NCI-H510A (cell line): ENCODE measurements at regions not wholly inside any gene's neighbourhood (a gene's known extent, or its start where the extent isn't known, plus 50 kb on each side); places are given as distances from the start of the nearest gene placed in this dataset.

Source experiments
- DNase-seq: peaks from one replicate; lab custom pipeline; 2025; lab: John Stamatoyannopoulos, UW

DNA sequence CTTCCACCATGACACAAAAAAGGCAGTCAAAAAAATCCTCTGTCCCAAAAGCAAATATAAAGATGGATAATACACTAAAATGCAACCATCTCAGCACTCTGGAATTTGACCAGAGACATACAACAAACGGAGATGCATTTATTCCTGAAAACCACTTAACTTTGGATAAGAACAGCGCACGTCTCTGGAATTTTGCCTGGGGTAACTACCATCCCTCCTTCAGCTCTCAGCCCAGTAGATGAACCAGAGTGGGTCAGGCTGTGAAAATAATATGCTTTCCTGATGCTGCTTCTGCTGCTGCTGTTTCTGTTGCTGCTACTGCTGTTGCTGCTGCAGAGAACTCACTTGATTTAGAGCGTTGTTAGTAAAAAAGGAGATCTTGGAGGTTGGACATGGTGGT lies 133.8 kb upstream of the ACVR2A start:
- no peak for DNase-seq

DNA sequence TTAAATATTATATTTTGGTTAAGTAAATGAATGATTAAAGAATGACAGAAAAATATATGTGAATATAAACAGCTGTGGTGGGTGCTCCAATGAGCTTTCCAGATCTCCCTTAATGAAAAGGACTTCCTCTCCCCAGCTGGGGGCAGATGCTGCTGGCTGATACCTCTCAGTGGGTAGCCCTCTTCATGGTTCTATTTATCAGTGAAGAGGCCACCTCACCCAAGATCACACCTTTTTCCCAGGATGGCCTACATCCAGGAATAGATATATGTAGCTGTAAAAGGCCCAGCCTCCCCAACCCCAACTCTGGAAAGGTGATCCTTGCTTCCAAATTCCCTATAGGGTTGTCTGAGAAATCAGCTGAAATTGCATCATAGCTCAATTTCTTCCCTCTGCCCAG lies 135.2 kb upstream of the ACVR2A start:
- no peak for DNase-seq

DNA sequence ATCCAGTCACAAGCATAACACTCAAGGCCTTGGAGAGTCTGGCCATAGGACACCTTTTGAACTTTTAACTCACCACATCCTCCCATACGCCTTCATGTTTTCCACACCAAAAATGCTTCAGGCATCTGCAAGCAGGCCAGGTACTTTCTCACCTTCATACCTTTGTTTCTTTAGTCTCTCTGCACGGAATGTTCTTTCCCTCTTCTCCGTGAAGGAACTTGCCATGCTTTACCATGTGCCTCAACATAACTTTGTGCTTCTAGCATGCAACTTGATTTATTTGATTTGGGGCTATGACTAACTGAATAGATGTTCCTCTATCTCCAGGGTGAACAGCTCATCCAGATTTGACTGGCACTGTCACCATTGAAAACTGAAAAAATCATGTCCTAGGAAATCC lies 141.7 kb upstream of the ACVR2A start:
- no peak for DNase-seq

DNA sequence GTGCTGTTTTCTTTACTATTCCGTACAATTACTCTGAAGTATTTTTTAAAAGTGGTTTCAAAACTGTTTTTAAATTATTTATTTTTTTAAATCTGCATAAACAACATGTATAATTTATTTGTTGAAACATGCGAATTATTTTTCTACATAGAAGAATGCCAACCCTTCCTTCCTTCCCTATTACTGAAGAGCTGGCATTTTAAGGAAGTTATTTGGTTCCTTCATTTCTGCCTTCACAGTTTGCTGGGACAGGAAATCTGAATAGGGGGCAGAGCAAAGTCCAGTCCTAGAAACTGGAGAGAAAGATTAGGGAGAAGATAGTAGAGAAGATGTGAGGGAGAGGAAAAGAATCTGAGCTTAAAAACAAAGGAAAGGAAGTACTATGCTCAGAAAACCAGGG lies 146.7 kb upstream of the ACVR2A start:
- no peak for DNase-seq

DNA sequence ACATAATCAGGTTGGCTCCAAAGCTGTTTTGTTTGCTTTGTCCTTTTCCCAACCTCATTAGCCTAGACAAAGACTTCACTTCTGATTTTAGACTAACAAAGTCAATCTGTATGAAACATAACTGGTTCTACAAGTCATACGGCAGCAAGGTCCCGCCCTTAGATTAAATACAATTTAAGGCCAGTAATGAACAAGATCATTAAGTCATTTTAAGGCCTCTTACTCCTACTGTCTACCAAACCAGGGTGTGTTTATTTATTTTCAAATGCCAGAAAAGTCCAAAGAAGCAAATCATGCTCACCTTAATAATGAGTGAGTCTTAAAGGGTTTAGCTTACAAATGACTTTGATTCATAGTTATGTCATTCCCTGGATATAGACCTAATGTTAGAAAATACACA lies 148.4 kb upstream of the ACVR2A start:
- DNase-seq: no peak

DNA sequence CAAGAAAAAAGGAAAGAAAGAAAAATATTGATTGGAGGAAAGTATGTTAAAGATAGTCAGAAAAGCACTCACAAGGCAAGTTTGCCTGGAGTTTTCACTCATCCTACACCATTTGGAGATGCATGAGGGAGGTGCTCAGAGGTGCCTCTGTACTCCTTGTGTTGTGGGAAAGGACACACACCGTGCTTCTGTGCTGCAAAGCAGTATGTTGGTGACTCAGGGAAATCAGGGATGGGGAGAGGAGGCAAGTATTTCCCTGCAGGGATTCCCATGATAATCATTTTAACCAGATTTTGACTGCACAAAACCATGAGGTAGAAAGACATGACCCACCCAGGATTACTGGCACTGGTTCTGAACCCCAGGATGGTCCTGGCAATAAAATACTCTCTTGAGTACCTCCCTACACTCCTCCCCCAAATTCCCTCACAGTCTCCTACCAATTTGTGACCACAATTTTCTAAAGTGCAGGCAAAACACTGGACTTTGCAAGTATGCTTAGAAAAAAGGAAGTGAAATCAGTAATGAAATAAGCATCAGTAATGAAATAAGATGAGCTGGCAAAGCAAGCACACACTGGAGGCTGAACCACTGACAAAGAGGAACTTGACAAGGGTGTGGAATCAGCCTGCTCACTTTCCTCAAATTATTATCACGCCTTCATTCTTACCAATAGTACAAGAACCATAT lies 155.5 kb upstream of the ACVR2A start:
- no peak for DNase-seq

DNA sequence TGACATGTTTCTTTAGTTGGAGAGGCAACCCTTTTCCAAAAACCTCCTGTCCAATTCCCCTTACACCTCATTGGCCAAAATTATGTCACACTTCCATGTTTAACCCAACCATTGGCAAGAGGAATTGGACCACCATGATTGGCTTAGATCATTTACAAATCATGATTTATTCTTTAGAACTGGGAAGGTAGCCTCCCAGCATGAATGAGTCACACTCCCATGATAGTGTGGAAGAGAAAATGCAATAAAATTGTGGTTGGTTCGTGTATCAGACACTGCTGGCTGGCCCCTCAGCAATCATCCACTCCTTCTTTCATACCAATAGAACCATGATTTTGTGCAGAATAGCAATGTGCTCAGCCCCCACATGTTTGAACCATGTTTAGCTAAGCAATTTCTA lies 156.6 kb upstream of the ACVR2A start:
- DNase-seq: no peak

DNA sequence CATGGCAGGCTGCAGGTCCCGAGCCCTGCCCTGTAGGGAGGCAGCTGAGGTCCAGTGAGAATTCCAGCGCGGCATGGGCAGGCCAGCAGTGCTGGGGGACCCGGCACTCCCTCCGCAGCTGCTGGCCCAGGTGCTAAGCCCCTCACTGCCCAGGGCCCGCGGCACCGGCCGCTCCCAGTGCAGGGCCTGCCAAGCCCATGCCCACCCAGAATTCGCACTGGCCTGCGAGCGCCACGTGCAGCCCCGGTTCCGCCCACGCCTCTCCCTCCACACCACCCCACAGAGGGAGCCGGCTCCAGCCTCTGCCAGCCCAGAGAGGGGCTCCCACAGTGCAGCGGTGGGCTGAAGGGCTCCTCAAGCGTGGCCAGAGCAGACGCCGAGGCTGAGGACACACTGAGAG lies 158.5 kb upstream of the ACVR2A start:
- no peak for DNase-seq

DNA sequence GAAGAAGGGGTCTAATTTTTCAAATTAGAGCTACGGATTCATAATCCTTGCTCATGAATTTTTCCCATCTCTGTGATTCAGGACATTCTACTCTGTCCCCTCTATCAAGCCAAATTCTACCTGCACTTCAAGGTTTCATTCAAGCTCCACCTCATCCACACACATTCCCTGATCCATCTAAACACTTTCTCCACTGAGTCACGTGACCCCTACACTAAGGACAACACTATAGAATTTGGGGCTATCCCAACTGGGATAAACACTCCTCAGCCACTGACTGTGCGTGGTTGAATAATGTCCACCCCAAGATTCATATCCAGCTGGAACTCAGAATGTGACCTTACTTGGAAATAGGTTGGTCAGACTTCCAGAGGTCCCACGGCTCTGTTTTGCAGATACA lies 159.9 kb upstream of the ACVR2A start:
- no peak for DNase-seq

DNA sequence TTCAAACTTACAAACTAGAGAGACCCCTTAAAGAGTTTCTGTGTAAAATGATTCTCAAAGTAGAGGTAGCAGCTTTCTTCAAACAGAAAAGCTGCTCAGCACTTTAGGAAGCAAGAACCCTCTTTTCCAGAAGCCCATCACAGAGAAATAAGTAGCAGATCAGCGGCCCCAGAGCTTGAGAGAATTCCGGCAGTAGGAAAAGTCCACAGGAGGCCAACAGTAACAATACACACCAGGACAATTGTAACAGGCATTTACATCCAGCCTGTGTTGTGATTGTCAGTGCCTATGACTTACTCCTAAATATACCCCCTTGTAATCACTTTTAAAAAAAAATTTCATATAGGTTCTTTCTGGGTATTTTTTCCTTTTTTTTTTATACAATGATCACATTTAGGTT lies 161.4 kb upstream of the ACVR2A start:
- DNase-seq: no peak

DNA sequence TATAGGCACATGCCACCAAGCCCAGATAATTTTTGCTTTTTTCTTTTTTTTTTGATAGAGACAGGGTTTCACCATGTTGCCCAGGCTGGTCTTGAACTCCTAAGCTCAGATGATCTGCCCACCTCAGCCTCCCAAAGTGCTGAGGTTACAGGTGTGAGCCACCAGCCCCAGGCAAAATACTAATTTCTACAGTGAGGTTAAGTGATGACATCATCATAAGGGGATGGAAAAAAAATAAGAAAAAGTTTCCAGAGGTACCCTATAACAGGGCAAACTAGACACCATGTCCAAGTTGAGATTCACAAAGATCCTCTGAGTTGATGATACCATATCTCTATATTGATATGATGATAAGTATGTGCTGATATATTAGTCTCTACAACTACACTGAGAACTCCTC lies 163.7 kb upstream of the ACVR2A start:
- no peak for DNase-seq

DNA sequence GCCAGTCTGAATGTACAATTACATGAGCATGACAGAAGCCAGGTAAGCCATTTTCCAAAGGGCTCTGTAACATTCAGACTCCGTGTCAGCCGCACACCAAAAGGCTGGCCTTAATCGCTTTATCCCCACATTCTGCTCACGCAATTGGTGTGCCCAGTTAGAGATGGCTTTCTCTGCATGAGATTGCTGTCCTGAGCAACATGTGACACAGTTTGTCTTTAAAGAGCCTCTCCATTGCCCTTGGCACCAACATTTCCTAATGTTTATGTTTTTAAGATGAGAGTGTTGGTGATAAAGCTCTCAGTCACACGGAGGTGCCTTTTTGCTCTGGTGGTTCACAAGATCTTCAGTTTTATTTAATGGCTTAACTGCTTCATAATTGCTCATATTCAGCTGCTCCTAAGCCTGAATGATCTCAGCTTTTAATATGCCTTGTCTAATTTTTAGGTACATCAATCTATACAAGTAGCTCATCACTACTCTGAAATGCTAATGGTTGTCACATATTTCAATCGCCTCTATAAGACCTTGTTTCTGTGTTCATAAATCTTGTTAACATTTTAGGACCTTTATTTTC lies 164.8 kb upstream of the ACVR2A start:
- DNase-seq: no peak

DNA sequence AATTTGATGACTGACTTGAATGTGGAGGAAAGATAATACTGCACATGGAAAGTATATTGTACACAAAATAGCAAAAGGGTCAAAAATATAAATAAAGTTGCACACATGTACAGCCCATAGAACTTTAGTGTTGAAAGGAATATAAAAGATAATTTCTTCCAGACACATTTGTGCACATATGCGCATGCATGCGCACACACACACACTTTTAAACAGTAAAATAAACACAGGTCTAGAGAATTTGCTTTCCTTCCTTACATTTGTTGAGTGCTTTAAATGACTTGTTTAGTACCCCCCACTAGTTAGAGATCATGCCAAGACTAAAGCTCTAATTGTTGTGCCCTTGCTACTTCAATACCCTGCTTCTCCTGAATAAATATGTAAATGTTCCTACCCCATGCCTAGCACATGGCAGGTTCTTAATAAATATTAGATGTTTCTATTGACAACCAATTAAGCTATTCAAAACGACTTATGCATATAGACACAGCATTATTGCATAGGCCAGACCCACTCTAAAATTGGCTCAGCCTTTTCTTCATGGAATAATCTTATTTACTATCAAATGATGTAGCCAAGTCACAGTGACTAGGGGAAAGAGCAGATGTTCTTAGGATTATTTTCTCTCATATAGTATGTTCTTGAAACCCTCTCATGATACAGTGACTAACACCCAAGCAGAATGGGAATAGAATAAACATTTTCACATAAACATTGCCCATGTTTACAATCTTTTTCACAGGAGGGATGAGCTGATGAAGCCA lies 165.5 kb upstream of the ACVR2A start:
- no peak for DNase-seq

DNA sequence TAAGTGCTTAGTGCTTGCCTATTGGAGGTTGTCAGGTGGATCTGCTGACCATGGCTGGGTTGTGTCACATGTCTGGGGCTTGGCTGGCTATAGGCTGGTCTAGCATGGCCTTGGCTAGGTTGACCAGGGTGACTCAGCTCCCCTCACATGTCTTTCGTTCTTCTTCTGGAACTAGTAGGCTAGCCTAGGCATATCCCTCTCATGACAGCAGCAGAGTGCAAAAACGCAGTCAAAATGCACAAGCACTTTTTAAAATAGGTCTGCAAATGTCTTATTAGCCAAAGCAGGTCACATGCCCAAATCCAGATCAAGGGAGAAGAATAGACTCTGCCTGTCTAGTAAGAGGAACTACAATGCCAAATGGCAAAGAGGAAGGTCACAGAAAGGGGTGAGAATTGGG lies 179.7 kb upstream of the ACVR2A start:
- no peak for DNase-seq

DNA sequence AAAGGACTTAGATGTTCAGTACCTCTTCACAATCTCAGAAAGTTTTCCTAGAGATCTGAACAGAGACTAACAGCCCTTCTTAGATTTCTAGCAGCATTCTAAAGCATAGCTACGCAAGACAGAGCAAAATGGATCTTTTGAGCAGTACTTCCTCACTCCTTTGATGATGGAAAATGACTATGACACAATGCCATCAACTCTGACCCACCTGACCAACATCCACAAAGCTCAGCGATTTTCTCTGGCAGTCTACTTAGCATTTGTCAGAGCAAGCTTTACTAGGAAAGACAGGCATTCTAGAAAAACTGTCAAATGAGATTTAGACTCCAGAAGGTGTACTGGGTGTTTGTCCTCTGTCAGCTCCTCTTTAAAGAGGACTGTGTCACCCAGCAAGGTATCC lies 180.9 kb upstream of the ACVR2A start:
- DNase-seq: no peak

DNA sequence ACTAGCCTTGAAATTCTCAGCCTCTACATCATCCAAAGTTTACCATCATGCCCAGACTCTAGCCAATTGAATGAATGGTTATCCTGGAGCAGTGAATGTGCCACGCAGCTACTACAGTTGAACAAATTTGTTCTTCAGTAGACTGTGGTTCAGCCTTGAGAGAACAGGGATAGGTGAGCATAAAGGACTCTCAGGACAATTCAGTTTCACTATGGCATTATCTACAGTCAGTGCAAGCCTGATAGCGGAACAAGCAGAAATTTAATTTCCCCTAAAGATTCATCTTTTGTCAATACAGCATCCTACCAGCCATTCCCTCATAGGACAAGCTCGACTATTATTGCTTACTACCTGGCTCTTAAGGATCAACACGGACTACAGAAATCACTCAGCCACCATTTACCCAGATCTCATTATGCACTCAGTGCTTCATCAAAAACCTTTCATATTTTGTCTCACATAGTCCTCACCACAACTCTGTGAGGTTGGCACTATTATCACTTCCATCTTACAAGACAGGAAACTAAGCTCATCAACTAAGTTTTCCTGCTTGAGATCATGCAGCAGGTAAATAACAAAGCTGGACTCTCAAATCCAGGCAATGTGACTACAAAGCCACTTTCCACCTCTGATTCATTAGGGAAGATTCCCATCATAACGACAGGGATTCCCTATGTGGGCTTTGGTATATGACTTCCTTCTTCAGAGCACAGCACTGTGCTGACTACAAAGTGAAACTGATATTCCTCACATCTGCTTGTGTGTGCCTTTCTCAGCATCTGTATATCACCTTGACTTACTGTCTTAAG lies 181.5 kb upstream of the ACVR2A start:
- DNase-seq: no peak

DNA sequence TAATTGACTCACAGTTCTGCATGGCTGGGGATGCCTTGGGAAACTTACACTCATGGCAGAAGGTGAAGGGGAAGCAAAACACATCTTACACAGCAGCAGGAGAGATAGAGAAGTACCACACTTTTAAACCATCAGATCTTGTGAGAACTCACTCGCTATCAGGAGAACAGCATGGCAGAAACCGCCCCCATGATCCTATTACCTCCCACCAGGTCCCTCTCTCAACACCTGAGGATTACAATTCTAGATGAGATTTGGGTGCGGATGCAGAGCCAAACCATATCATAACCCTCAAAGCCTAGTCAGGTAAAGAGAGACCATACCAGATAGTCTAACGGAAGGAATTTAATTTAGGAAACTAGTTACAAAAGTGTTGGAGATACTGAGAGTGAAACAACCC lies 182.6 kb upstream of the ACVR2A start:
- DNase-seq: no peak

DNA sequence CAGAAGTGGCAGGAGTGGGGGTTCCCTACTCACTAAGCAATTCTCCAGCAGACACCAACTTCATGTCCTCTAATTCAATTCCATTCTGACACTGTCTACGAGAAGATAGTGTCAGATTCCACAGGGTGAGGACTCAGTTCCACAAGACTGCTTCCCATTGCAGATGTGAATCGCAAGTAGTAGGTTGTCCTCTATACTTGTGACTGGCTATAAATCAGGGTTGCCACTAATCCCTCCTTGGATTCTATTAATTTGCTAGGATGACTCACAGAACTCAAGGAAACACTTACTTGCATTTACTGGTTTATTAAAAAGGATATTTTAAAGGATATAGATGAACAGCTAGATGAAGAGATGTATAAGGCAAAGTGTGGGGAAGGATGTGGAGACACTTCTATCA lies 184.1 kb upstream of the ACVR2A start:
- no peak for DNase-seq

DNA sequence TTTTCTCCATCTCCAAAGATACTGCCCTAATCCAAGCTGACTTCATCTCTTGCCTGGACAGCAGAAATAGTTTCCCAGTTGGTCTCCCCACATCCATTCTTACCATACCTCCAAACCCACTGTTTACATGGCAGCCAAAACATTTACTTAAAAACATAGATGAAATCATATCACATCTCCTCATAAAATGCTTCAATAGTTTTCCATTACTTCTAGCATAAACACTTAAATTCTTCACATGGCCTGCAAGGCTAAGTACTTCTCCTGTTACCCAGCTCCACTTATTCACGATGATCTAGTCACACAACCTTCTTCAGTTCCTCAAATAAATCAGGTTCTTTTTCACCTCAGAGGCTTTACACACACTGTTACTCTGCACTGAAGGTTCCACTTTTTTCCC lies 185.8 kb upstream of the ACVR2A start:
- no peak for DNase-seq

DNA sequence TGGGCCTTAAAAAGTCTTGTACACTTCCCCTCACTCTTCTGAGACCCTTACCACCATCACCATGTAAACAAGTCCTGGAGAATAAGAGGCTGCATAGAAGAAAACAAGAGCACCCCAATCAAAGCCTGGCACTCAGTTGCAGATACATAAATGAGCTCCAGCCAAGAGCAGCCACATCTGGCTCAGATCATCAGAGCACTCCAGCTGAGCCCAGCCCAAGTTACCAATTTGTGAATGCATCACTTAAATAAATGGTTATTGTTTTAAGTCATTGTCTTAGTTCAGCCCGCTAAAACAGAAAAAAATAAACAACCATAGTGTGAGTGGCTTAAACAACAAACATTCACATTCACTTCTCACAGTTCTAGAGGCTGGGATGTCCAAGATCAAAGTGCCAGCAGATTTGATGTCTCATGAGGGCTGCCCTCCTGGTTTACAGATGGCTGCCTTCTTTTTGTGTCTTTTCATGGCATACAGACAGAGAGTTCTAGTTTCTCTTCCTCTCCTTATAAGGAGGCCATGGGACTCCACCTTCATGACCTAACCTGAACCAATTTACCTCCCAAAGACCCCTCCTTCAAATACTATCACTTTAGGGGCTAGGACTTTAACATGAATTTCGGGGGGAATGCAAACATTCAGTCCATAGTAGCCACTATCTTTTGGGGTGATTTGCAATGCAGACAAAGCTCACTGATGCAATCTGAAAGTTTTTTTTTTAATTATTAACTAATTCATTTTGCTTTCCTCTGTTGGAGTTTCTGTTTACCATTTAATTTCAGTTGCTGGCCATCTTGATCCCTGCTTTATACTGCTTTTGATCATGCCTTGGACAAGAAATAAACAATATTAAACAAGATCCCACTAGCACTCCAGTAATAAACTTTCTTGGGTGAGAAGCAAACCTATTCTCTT lies 187.5 kb upstream of the ACVR2A start:
- DNase-seq: no peak

DNA sequence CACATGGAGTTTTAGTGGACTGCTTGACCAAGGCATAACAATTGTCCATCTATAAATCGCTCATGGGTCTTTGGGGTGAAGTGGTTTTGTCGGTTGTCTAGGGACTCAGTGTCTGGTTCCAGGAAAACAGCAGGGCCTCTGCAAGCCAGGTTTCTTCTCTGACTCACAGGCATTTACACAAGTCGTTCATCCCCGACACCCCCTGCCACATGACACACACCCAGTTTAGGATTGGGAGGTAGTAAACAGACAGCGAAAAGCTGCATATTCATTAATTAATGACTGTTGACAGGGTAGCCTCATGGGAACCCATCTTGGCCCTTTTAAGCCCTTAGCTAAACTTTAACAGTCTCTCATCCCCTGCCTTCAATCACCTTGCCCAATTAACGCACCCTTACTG lies 194.8 kb upstream of the ACVR2A start:
- no peak for DNase-seq

DNA sequence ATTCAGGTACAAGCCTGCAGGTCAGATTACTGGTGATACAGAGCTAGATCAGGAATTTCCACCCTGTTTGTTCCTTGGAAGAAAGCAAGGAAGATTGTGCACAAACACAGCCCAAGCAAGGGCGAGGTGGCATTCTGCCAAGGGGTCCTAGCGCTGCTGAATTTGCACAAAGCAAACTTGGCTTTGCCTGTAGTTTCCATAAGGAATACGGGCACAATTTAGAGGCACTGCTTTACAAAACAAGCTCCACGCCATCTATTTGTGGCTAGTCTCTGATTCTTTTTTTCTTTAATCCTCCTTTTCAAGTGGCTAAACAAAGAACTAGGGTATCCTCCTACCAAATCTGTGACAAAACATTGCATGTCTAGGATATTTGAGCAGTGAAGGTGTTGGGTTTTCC lies 195.5 kb upstream of the ACVR2A start:
- DNase-seq: no peak
